Coronary artery (tissue), 2 donors: ENCODE measurements at regions not wholly inside any gene's neighbourhood (a gene's known extent, or its start where the extent isn't known, plus 50 kb on each side); places are given as distances from the start of the nearest gene placed in this dataset.

Experiments used
- DNase-seq: peaks from one replicate; pipeline ENCODE4 v3.0.0-alpha.2; 2017; ENCODE audit warnings: low spot score
- H3K27ac ChIP-seq, 2 donors: fragments of 200-600 bp; sonication (generic); one replicate each; pipeline ENCODE4 v1.5.1; 2016 to 2019
- H3K4me3 ChIP-seq: fragments of 200-600 bp; sonication (generic); 2 replicates; pipeline ENCODE4 v1.5.1; 2016; ENCODE audit warnings: mild to moderate bottlenecking, moderate library complexity
- TF ChIP-seq, protein P1 (sequence below): fragments of 200-600 bp; sonication (generic); IDR thresholded peaks from one replicate; pipeline ENCODE4 v1.5.1; 2019; ENCODE audit warnings: antibody characterized with exemption

DNA sequence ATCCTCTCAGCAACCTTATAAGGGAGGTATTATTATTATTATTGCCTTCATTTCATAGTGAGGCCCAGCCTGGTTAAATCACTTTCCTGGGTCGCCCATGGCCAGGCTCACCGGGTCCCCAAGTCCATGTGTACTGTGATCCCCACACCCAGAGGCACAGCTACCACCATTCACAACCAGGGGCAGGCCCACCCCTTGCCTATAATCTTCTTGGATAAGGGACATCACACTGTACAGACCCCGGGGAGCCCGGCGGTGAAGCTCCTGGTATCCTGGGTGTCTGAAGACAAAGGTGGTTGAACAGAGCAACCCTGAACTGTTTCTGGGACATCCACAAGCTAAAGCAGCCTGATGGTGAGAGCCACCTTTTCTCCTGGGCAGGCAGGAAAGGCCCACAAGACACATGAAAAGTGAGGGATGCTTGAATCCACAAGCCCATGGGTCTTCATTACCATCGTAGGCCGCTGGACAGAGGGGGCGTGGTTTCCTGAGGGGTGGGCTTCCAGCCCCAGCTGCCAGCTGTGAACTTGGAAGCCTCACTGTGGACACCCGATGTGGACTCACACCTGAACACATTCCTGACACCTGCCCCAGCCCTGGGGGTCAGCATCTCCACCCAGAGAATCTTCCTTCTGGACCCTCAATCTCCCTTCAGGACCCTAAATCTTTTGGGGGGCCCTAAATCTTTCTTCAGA lies 185.5 kb upstream of the PMEPA1 start:
- Histone ChIP-seq H3K27ac (no peak overlapping the region), H3K4me3 (no peak overlapping the region)
- TF ChIP-seq, protein P1, sequence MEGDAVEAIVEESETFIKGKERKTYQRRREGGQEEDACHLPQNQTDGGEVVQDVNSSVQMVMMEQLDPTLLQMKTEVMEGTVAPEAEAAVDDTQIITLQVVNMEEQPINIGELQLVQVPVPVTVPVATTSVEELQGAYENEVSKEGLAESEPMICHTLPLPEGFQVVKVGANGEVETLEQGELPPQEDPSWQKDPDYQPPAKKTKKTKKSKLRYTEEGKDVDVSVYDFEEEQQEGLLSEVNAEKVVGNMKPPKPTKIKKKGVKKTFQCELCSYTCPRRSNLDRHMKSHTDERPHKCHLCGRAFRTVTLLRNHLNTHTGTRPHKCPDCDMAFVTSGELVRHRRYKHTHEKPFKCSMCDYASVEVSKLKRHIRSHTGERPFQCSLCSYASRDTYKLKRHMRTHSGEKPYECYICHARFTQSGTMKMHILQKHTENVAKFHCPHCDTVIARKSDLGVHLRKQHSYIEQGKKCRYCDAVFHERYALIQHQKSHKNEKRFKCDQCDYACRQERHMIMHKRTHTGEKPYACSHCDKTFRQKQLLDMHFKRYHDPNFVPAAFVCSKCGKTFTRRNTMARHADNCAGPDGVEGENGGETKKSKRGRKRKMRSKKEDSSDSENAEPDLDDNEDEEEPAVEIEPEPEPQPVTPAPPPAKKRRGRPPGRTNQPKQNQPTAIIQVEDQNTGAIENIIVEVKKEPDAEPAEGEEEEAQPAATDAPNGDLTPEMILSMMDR, result no peak
- DNase-seq, result no peak

DNA sequence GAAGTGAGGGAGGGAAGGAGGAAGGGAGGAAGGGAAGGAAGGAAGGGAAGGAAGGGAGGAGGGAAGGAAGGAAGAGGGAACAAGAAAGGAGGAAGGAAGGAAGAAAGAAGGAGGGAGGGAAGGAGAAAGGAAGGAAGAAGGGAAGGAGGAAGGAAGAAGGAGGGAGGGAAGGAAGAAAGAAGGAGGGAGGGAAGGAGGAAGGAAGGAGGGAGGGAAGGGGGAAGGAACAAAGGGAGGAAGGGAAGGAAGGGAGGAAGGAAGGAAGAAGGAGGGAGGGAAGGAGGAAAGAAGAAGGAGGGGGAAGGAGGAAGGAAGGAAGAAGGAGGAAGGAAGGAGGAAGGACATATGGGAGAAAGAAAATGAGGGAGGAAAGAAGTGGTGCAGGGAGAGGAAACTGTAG lies 184.7 kb upstream of the PMEPA1 start:
- TF ChIP-seq, protein P1, result no peak
- Histone ChIP-seq H3K27ac (no peak overlapping the region), H3K4me3 (no peak overlapping the region)
- no peak for DNase-seq

DNA sequence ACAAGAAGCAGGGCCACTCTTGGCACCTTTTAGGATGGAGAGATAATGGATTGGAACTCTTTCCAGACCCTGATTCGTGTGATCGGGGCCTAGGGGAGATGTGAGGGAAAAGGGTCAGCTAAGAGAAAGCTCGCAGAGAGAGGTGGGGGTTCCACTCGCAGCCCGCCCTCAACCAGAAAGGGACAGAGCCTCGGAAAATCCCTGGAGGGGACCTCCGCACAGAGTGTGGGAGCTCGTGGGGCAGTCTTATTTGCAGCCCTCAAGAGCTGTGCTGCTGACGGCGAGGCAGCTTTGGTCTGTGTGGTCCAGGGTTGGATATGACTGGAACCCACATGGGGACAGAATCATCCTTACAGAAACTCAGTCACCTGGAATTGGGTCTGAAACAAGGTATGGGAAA lies 184.3 kb upstream of the PMEPA1 start:
- no peak for DNase-seq
- Histone ChIP-seq H3K27ac (no peak overlapping the region), H3K4me3 (no peak overlapping the region)
- TF ChIP-seq, protein P1, result no peak

DNA sequence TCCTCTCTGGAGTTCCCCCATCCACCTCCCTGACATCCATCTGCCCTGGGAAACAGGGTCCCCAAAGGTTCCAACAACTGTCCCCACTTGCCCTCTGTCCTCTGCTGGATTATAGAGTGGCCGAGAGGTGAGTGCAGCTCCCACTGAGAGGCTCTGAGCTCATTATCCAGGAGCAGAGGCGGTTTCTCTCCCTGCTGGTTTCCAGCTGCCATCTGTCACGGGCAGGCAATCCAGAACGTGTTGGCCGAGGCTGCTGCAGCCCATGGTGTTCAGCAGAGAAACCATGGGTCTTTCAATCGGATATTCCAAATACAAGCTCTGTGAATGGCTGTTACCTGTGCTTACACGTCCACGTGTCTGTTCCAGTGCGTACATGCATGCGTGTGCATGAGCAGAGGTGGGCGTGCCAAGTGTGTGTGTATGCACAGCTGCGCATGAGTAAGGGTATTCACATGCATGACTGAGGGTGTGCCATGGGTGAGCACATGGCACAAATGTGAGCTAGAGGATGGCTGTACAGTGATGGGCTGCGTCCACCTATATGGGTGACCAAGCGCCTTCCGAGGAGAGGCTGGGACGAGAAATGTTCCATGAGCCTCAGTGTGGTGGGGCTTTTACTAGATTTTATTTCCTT lies 183.7 kb upstream of the PMEPA1 start:
- H3K4me3 ChIP-seq, result no peak overlapping the region
- H3K27ac ChIP-seq, result no peak overlapping the region
- TF ChIP-seq, protein P1, result no peak
- no peak for DNase-seq

DNA sequence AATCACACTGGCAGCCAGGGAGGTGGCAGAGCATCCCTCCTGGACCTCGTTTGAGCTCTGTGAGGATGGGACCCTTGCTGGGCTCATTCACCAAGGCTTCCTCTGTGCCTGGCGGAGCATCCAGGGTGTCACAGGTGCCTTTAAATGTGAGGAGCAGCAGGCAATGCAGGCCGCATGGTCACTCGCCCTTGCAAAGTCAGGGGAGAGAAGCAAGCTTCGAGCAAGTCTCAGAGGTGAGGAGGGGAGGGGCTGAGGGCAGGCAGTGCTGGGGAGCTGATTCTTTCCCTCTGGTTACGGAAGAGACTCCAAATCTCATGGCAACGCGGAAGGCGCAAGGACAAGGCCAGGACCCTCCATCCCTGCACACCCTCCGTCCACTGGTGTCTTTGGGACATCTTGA lies 182.7 kb upstream of the PMEPA1 start:
- TF ChIP-seq, protein P1, result no peak
- no peak for DNase-seq
- Histone ChIP-seq H3K27ac (no peak overlapping the region), H3K4me3 (no peak overlapping the region)

DNA sequence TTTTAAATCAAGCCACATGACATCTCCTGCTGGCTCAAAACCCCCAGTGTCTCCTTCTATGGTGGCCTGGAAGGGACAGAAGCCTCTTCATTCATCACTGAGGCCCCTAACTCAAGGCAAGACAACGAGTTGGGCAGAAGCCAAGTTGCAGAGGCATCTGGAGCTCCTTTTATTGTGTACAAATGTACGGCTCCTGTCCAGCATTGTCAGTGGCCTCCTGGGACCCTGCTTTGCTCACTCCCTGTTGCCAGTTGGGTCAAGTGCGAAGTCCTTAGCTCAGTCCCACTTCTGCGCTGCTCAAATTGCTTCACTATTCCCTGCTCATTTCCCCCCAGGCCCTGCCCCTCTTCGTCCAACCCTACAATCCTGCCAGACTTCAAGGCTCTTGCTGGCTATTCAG lies 181.2 kb upstream of the PMEPA1 start:
- no peak overlapping the region for H3K27ac ChIP-seq
- TF ChIP-seq, protein P1, result no peak
- DNase-seq, result no peak
- H3K4me3 ChIP-seq, result no peak overlapping the region

DNA sequence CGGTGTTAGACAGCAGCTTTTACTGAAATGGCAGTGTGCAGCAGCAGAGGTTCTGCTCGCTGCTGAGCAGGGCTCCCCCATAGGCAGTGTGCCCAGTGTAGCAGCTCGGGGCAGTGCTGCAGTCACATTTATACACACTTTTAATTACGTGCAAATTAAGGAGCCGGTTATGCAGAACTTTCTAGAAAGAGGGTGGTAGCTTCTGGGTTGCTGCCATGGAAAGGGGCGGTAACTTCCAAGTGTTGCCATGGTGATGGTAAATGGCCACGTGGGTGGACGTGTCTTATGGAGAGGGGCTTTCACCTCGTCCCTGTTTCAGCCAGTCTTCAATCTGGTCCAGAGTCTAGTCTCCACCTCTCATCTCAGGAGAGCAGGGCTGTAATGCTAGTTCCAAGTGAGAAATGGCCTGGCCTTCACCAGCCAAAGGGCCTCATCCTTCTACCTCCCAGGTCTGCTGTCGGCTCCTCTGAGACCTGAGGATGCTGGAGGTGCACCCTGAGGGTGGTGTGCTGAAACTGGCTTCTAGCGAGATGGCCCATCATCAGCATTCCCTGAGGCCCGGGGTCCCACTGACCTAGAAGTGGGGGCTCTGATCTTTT lies 180.5 kb upstream of the PMEPA1 start:
- DNase-seq, result no peak
- Histone ChIP-seq H3K4me3 (no peak overlapping the region), H3K27ac (no peak overlapping the region)
- TF ChIP-seq, protein P1, result no peak
